Panc1 (cell line): ENCODE measurements at regions not wholly inside any gene's neighbourhood (a gene's known extent, or its start where the extent isn't known, plus 50 kb on each side); places are given as distances from the start of the nearest gene placed in this dataset.

Experiments
- ATAC-seq: fragments of 200-7000 bp; cut with Tn5 transposase; 2 replicates; pipeline ENCODE4 v1.9.1; 2020; ENCODE audit warnings: mild to moderate bottlenecking, moderate library complexity
- BruUV-seq: library from RNA; stranded (reverse); fragments of 400-500 nt; replicated peaks from 2 replicates; lab custom pipeline; 2021; lab: Mats Ljungman, UMichigan
- CTCF ChIA-PET: fragments of 300-600 bp; sonication (Branson Sonifier 250); formaldehyde crosslinking; loops from one replicate; lab custom pipeline; 2022; ENCODE audit warnings: antibody characterized with exemption; lab: Charles Lee
- POLR2A ChIA-PET: fragments of 300-600 bp; sonication (Branson Sonifier 250); formaldehyde crosslinking; loops from one replicate; lab custom pipeline; 2022; ENCODE audit warnings: antibody characterized with exemption; lab: Charles Lee
- DNase-seq: peaks from one replicate; pipeline ENCODE4 v3.0.0-alpha.2; 2010; ENCODE audit warnings: low read depth, low spot score
- H3K27ac ChIP-seq: 2 replicates; pipeline ENCODE4 v1.5.1; 2011; ENCODE audit warnings: mild to moderate bottlenecking, low read length, inconsistent platforms
- H3K27me3 ChIP-seq: fragments of 200-500 bp; sonication (Bioruptor generic); 2 replicates; pipeline ENCODE4 v1.6.0; 2014; ENCODE audit warnings: low read length, inconsistent platforms; ENCODE audit not compliant: control insufficient read depth, insufficient read depth
- H3K36me3 ChIP-seq: fragments of 200-500 bp; sonication (Bioruptor generic); 2 replicates; pipeline ENCODE4 v1.5.1; 2014; ENCODE audit warnings: inconsistent platforms, mild to moderate bottlenecking, low read length, moderate library complexity; ENCODE audit not compliant: control insufficient read depth, insufficient read depth
- H3K4me1 ChIP-seq: 2 replicates; pipeline ENCODE4 v1.5.1; 2011; ENCODE audit warnings: inconsistent platforms, mild to moderate bottlenecking, low read length, moderate library complexity; ENCODE audit not compliant: control insufficient read depth, insufficient read depth
- H3K4me3 ChIP-seq, 2 experiments: 2 replicates each; pipeline ENCODE4 v1.5.1; 2011 to 2012; ENCODE audit warnings: low read depth in 2 of 2, low read length in 2 of 2, mild to moderate bottlenecking in 2 of 2, inconsistent platforms in 1 of 2, moderate library complexity in 1 of 2
- H3K9me3 ChIP-seq: fragments of 200-500 bp; sonication (Bioruptor generic); 2 replicates; pipeline ENCODE4 v1.5.1; 2014; ENCODE audit warnings: low read depth, mild to moderate bottlenecking, inconsistent platforms, low read length, moderate library complexity; ENCODE audit not compliant: control insufficient read depth, insufficient read depth
- CTCF ChIP-seq: fragments of 450-650 bp; IDR thresholded peaks from 2 replicates; pipeline ENCODE4 v1.5.1; 2017; ENCODE audit warnings: mild to moderate bottlenecking
- POLR2AphosphoS5 ChIP-seq: IDR thresholded peaks from 2 replicates; pipeline ENCODE4 v1.6.1; 2012; ENCODE audit warnings: mild to moderate bottlenecking, low read depth, low read length, moderate library complexity
- REST ChIP-seq, 2 experiments: IDR thresholded peaks; 2 replicates each; pipeline ENCODE4 v1.6.1; 2011 to 2012; ENCODE audit warnings: low read depth in 2 of 2, control low read depth in 1 of 2, low read length in 1 of 2, mild to moderate bottlenecking in 1 of 2, moderate library complexity in 1 of 2; ENCODE audit not compliant: insufficient read depth in 1 of 2
- SIN3A ChIP-seq: IDR thresholded peaks from 2 replicates; pipeline ENCODE4 v1.6.1; 2012; ENCODE audit warnings: low read depth, mild to moderate bottlenecking, low read length, moderate library complexity, borderline replicate concordance; ENCODE audit not compliant: insufficient read depth
- TCF7L2 ChIP-seq: IDR thresholded peaks from 2 replicates; pipeline ENCODE4 v1.6.1; 2011; ENCODE audit warnings: mild to moderate bottlenecking, low read depth, low read length, inconsistent platforms
- in situ Hi-C: cut with HindIII; loops from 2 replicates; pipeline ENCODE4 v1.10.0; 2016; ENCODE audit warnings: low sequenced_read_pairs, low pct_unique_long_range_greater_than_20kb
- intact Hi-C: fragments of 100-400 bp; cut with micrococcal nuclease; formaldehyde crosslinking; loops from one replicate; pipeline ENCODE4 v1.10.0; 2022; ENCODE audit not compliant: unreplicated experiment

- in situ Hi-C loops: no loop called here
- BruUV-seq: no TSS peak
These were observed 150.7 kb downstream of the CAND1 start for GRCh38 chr12:67419810-67420209.

GRCh38 chr12:67420506-67420905 is 151.3 kb downstream of the CAND1 start:
- no peaks in the 10 kb centered on the region for H3K36me3 ChIP-seq
- no peak overlapping the region for H3K27ac ChIP-seq
- in situ Hi-C loops (no loop called here), intact Hi-C loops (no loop called here)
- CTCF ChIA-PET: no interaction called here
- no peak for DNase-seq
- POLR2A ChIA-PET: no interaction called here
- H3K27me3 ChIP-seq: 0 out of 2 replicates have a peak, but pooled peaks cover 4% of the 10 kb centered on the region
- ATAC-seq: no peak
- H3K9me3 ChIP-seq: no peaks in the 10 kb centered on the region
- H3K4me1 ChIP-seq: no peaks in the 10 kb centered on the region
- no peak overlapping the region for H3K4me3 ChIP-seq
- no TSS peak for BruUV-seq
- TF ChIP-seq SIN3A (no peak), TCF7L2 (no peak), POLR2AphosphoS5 (no peak), REST (IDR thresholded peaks at IDR 0.05; ENCODE audit: insufficient read depth in 1 of 2, low read depth in 2 of 2, low read length in 1 of 2) (no peak), CTCF (no peak)

More at GRCh38 chr12:67419810-67420209, 150.7 kb downstream of the CAND1 start:
- DNase-seq: no peak
- H3K27ac ChIP-seq: no peak overlapping the region
- no peaks in the 10 kb centered on the region for H3K36me3 ChIP-seq
- H3K4me1 ChIP-seq: no peaks in the 10 kb centered on the region
- 0 out of 2 replicates have a peak, but pooled peaks cover 3% of the 10 kb centered on the region for H3K27me3 ChIP-seq
- no peak for ATAC-seq
- CTCF ChIA-PET: no interaction called here
- intact Hi-C loops: no loop called here
- POLR2A ChIA-PET: no interaction called here
- H3K4me3 ChIP-seq: no peak overlapping the region
- TF ChIP-seq REST (IDR thresholded peaks at IDR 0.05; ENCODE audit: insufficient read depth in 1 of 2, low read depth in 2 of 2, low read length in 1 of 2) (no peak), CTCF (no peak), SIN3A (no peak), TCF7L2 (no peak), POLR2AphosphoS5 (no peak)
- H3K9me3 ChIP-seq: no peaks in the 10 kb centered on the region
